ENCODE measurements at regions not wholly inside any gene's neighbourhood (a gene's known extent, or its start where the extent isn't known, plus 50 kb on each side); places are given as distances from the start of the nearest gene placed in this dataset.

- FAIRE-seq, result no peak
Observed at GRCh38 chr10:128471151-128471550, 344.9 kb upstream of the MKI67 start.

GRCh38 chr10:128472196-128472595 lies 346.0 kb upstream of the MKI67 start:
- FAIRE-seq, result no peak

GRCh38 chr10:128473396-128473795 lies 347.2 kb upstream of the MKI67 start:
- FAIRE-seq, result no peak

- FAIRE-seq, result no peak
Observed at GRCh38 chr10:128473911-128474310, 347.7 kb upstream of the MKI67 start.

GRCh38 chr10:128474571-128474970 lies 348.3 kb upstream of the MKI67 start:
- FAIRE-seq, result no peak

- no peak for FAIRE-seq
Observed at GRCh38 chr10:128475686-128476367, 349.6 kb upstream of the MKI67 start.

- FAIRE-seq, result no peak
Observed at GRCh38 chr10:128476368-128476725, 350.1 kb upstream of the MKI67 start.

- no peak for FAIRE-seq
Observed at GRCh38 chr10:128476845-128477244, 350.6 kb upstream of the MKI67 start.

- FAIRE-seq, result no peak
Observed at GRCh38 chr10:128480601-128481000, 354.4 kb upstream of the MKI67 start.

- FAIRE-seq, result no peak
Observed at GRCh38 chr10:128481152-128481840, 355.1 kb upstream of the MKI67 start.

- FAIRE-seq, result no peak
Observed at GRCh38 chr10:128482052-128482451, 355.8 kb upstream of the MKI67 start.

GRCh38 chr10:128483216-128483615 lies 357.0 kb upstream of the MKI67 start:
- no peak for FAIRE-seq

- FAIRE-seq, result no peak
Observed at GRCh38 chr10:128484041-128484440, 357.8 kb upstream of the MKI67 start.

- FAIRE-seq, result no peak
Observed at GRCh38 chr10:128485701-128486235, 359.5 kb upstream of the MKI67 start.

GRCh38 chr10:128487517-128487916 lies 361.3 kb upstream of the MKI67 start:
- FAIRE-seq, result no peak

- no peak for FAIRE-seq
Observed at GRCh38 chr10:128489324-128490247, 363.4 kb upstream of the MKI67 start.

- FAIRE-seq, result no peak
Observed at GRCh38 chr10:128491686-128492085, 365.5 kb upstream of the MKI67 start.

- no peak for FAIRE-seq
Observed at GRCh38 chr10:128493811-128494210, 367.6 kb upstream of the MKI67 start.

- FAIRE-seq, result no peak
Observed at GRCh38 chr10:128494665-128495064, 368.4 kb upstream of the MKI67 start.

GRCh38 chr10:128497660-128498377 lies 371.6 kb upstream of the MKI67 start:
- no peak for FAIRE-seq

- FAIRE-seq, result no peak
Observed at GRCh38 chr10:128498378-128498730, 372.1 kb upstream of the MKI67 start.

- no peak for FAIRE-seq
Observed at GRCh38 chr10:128498746-128499145, 372.5 kb upstream of the MKI67 start.

GRCh38 chr10:128499486-128499885 lies 373.3 kb upstream of the MKI67 start:
- FAIRE-seq, result no peak

All from A204.1 (cell line).